ENCODE measurements at regions not wholly inside any gene's neighbourhood (a gene's known extent, or its start where the extent isn't known, plus 50 kb on each side); places are given as distances from the start of the nearest gene placed in this dataset.

DNA sequence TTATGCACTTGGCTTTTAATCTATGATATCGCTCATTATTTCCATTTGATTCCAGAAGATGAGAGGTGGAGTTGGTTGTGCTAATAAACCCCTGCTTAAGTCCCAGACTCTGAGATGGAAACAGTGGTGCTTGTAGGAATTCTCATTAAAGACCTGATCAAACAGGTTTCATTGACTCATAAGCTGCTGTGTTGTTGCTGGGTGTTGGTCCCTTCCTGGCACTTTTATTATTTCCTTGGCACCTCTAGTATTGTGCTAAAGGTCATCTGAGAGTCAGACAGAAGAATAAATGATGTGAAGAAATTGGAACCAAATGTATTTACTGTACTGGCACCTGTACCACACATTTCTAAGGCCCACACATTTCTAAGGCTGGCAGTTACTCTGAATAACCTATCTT, 544.7 kb upstream of the NR3C2 start:
- no peaks in the 10 kb centered on the region for H3K4me1 ChIP-seq (replicated peaks in 1 of 4; ENCODE audit: control insufficient read depth in 3 of 4, insufficient read depth in 4 of 4, low read length in 3 of 4)
- no peak overlapping the region for H3K18ac ChIP-seq (ENCODE audit: extremely low read depth, low read length)
- POLR2A ChIA-PET (ENCODE audit: partially characterized antibody), result no interaction called here
- no peak overlapping the region for H2BK12ac ChIP-seq (ENCODE audit: low read depth, low read length)
- no peaks in the 10 kb centered on the region for H3K23me2 ChIP-seq (ENCODE audit: low read depth, low read length)
- H3K4me3 ChIP-seq (ENCODE audit: extremely low read depth in 1 of 4, insufficient read depth in 2 of 4, low read depth in 3 of 4, low read length in 4 of 4), result no peak overlapping the region
- no peak overlapping the region for H2AFZ ChIP-seq (ENCODE audit: low read length)
- no peak overlapping the region for H3K9ac ChIP-seq (replicated peaks in 1 of 4; ENCODE audit: extremely low read depth in 1 of 4, low read depth in 3 of 4, low read length in 3 of 4)
- H2BK15ac ChIP-seq (ENCODE audit: low read length), result no peak overlapping the region
- H4K20me1 ChIP-seq (replicated peaks in 1 of 2; ENCODE audit: control insufficient read depth in 1 of 2, insufficient read depth in 2 of 2, low read length in 2 of 2), result no peaks in the 10 kb centered on the region
- no peak overlapping the region for H2AK5ac ChIP-seq (ENCODE audit: low read depth, low read length)
- H3K4ac ChIP-seq (replicated peaks; ENCODE audit: insufficient read length, low read depth, low read length), result no peak overlapping the region
- DNase-seq (ENCODE audit: low read depth in 1 of 2, low spot score in 2 of 2) (no peak), FAIRE-seq (no peak)
- no peak overlapping the region for H2BK5ac ChIP-seq (ENCODE audit: low read depth, low read length)
- no peak overlapping the region for H3K4me2 ChIP-seq (ENCODE audit: insufficient read depth in 1 of 2, low read depth in 2 of 2, low read length in 2 of 2)
- H4K8ac ChIP-seq (ENCODE audit: extremely low read depth, insufficient read depth, low read length), result no peak overlapping the region
- no peaks in the 10 kb centered on the region for H3K27me3 ChIP-seq (replicated peaks in 1 of 4; ENCODE audit: control insufficient read depth in 3 of 4, extremely low read depth in 1 of 4, insufficient read depth in 3 of 4, low read length in 3 of 4)
- no peaks in the 10 kb centered on the region for H3K79me1 ChIP-seq (ENCODE audit: low read depth, low read length)
- no peaks in the 10 kb centered on the region for H3K79me2 ChIP-seq (ENCODE audit: control insufficient read depth in 1 of 2, insufficient read depth in 2 of 2, low read length in 2 of 2)
- TF ChIP-seq POU5F1 (IDR thresholded peaks at IDR 0.05; ENCODE audit: low read depth, low read length) (no peak), TBP (IDR thresholded peaks at IDR 0.05; ENCODE audit: low read depth, low read length) (no peak), TAF1 (IDR thresholded peaks at IDR 0.05; ENCODE audit: low read depth, low read length) (no peak), RNF2 (IDR thresholded peaks at IDR 0.05; ENCODE audit: borderline replicate concordance, low read depth, low read length, missing control alignments, poor library complexity, severe bottlenecking) (no peak), SP1 (IDR thresholded peaks at IDR 0.05; ENCODE audit: low read depth, low read length) (no peak), YY1 (IDR thresholded peaks at IDR 0.05; ENCODE audit: low read depth, low read length) (no peak)
- H4K5ac ChIP-seq (ENCODE audit: insufficient read length, low read depth, low read length), result no peak overlapping the region
- CTCF ChIA-PET (ENCODE audit: partially characterized antibody), result interaction anchor here (0.9 kb wide), 1 partner anchor 13 kb away, joined by 3 read pairs; no protein-coding TSS in a partner anchor
- peaks cover 0 to 5% of the 10 kb centered on the region in 2 experiments; a peak in 1 of 4 replicates for H3K9me3 ChIP-seq (ENCODE audit: insufficient read depth in 2 of 2, low read depth in 1 of 2, low read length in 1 of 2)
- no peaks in the 10 kb centered on the region for H3K36me3 ChIP-seq (ENCODE audit: control insufficient read depth in 2 of 4, insufficient read depth in 4 of 4, low read length in 3 of 4)
- no peak overlapping the region for H3K27ac ChIP-seq (ENCODE audit: low read depth, low read length)
- no peak overlapping the region for H2BK120ac ChIP-seq (replicated peaks; ENCODE audit: low read depth, low read length)
- H4K91ac ChIP-seq (replicated peaks; ENCODE audit: insufficient read length, low read length), result no peak overlapping the region
- H2BK20ac ChIP-seq (ENCODE audit: low read length), result no peak overlapping the region
- H3K23ac ChIP-seq (ENCODE audit: insufficient read length), result no peak overlapping the region
- 100% methylated on average over 1 of the region's 1 CpG; no CpG with 5 or more reads in 1 of the 2 experiments for WGBS, 2 experiments (ENCODE audit: extremely low coverage in 1 of 2, insufficient coverage in 1 of 2, insufficient read length in 1 of 2, insufficient replicate concordance in 2 of 2, low coverage in 1 of 2, low lambda C conversion rate in 2 of 2, missing lambda C conversion rate in 1 of 2)
- H3K56ac ChIP-seq (replicated peaks; ENCODE audit: insufficient read length, low read depth, low read length), result no peak overlapping the region
- no peak overlapping the region for H3K14ac ChIP-seq (ENCODE audit: insufficient read length)

All from H1 (cell line).